DOHH2 (cell line): ENCODE measurements at regions not wholly inside any gene's neighbourhood (a gene's known extent, or its start where the extent isn't known, plus 50 kb on each side); places are given as distances from the start of the nearest gene placed in this dataset.

Experiments
- CTCF ChIP-seq: fragments of 200-600 bp; sonication (generic); IDR thresholded peaks from one replicate; pipeline ENCODE4 v1.5.1; 2014; ENCODE audit warnings: antibody characterized with exemption, mild to moderate bottlenecking, low read depth, low read length; ENCODE audit not compliant: poor library complexity, severe bottlenecking
- EZH2phosphoT487 ChIP-seq: fragments of 200-600 bp; sonication (generic); IDR thresholded peaks from 2 replicates; pipeline ENCODE4 v1.6.1; 2017; ENCODE audit warnings: borderline replicate concordance, mild to moderate bottlenecking, antibody characterized with exemption, low read length, moderate library complexity, mixed read lengths

GRCh38 chr2:195501746-195502145 lies 155.3 kb upstream of the SLC39A10 start:
- TF ChIP-seq CTCF (no peak), EZH2phosphoT487 (no peak)
